HT-29 (cell line): ENCODE measurements at regions not wholly inside any gene's neighbourhood (a gene's known extent, or its start where the extent isn't known, plus 50 kb on each side); places are given as distances from the start of the nearest gene placed in this dataset.

Source experiments
- DNase-seq: peaks from one replicate; pipeline ENCODE4 v3.0.0-alpha.2; 2015; ENCODE audit warnings: low spot score

GRCh38 chr21:38696579-38696978 is 109.2 kb upstream of the ETS2 start:
- no peak for DNase-seq

GRCh38 chr21:38699048-38699447 is 106.7 kb upstream of the ETS2 start:
- DNase-seq = no peak

- DNase-seq = no peak
These were observed 103.5 kb upstream of the ETS2 start for GRCh38 chr21:38702196-38702595.

- DNase-seq = no peak
These were observed 95.9 kb upstream of the ETS2 start for GRCh38 chr21:38709876-38710275.

GRCh38 chr21:38712071-38712470 is 93.7 kb upstream of the ETS2 start:
- DNase-seq = peak; percentile 61

- no peak for DNase-seq
These were observed 93.1 kb upstream of the ETS2 start for GRCh38 chr21:38712664-38713063.

GRCh38 chr21:38714039-38714817 is 91.5 kb upstream of the ETS2 start:
- DNase-seq = no peak

GRCh38 chr21:38714999-38715398 is 90.7 kb upstream of the ETS2 start:
- DNase-seq = no peak

GRCh38 chr21:38716088-38716487 is 89.6 kb upstream of the ETS2 start:
- DNase-seq = no peak

- DNase-seq = no peak
These were observed 88.8 kb upstream of the ETS2 start for GRCh38 chr21:38716942-38717341.

- no peak for DNase-seq
These were observed 87.2 kb upstream of the ETS2 start for GRCh38 chr21:38718481-38718880.

- no peak for DNase-seq
These were observed 85.7 kb upstream of the ETS2 start for GRCh38 chr21:38720074-38720473.

- DNase-seq = no peak
These were observed 84.7 kb upstream of the ETS2 start for GRCh38 chr21:38721055-38721454.

GRCh38 chr21:38721958-38722357 is 83.8 kb upstream of the ETS2 start:
- DNase-seq = no peak

- DNase-seq = no peak
These were observed 80.3 kb upstream of the ETS2 start for GRCh38 chr21:38725196-38726157.

- DNase-seq = no peak
These were observed 79.2 kb upstream of the ETS2 start for GRCh38 chr21:38726482-38726881.

GRCh38 chr21:38729291-38729690 is 76.4 kb upstream of the ETS2 start:
- DNase-seq = no peak

- no peak for DNase-seq
These were observed 75.9 kb upstream of the ETS2 start for GRCh38 chr21:38729754-38730379.

- DNase-seq = peak; percentile 88
These were observed 71.7 kb upstream of the ETS2 start for GRCh38 chr21:38733972-38734546.

- no peak for DNase-seq
These were observed 70.9 kb upstream of the ETS2 start for GRCh38 chr21:38734646-38735365.

- no peak for DNase-seq
These were observed 70.0 kb upstream of the ETS2 start for GRCh38 chr21:38735626-38736206.
